Activated T-helper 17 cell treated with anti-CD3 and anti-CD28 coated beads, Interleukin-2, amount 50 U/mL, for 72 hours (primary cell): ENCODE measurements at regions not wholly inside any gene's neighbourhood (a gene's known extent, or its start where the extent isn't known, plus 50 kb on each side); places are given as distances from the start of the nearest gene placed in this dataset.
"Not testable (repeated sequence)": the region's sequence is repeated elsewhere in the genome, so short reads cannot be mapped to it uniquely, and the experiment has no call there.

Experiments used
- ATAC-seq: fragments of 150-1000 bp; cut with Tn5 transposase; replicated peaks from 2 replicates; pipeline ENCODE4 v1.10.0; 2021; ENCODE audit warnings: mild to moderate bottlenecking, moderate library complexity
- H3K27ac Mint-ChIP-seq: one replicate; pipeline ENCODE4 v1.8.0; 2022; ENCODE audit warnings: mixed read lengths
- H3K27me3 Mint-ChIP-seq: one replicate; pipeline ENCODE4 v1.8.0; 2022; ENCODE audit warnings: mixed read lengths
- H3K36me3 Mint-ChIP-seq: one replicate; pipeline ENCODE4 v1.8.0; 2022; ENCODE audit warnings: low read depth, mild to moderate bottlenecking, mixed read lengths
- H3K4me1 Mint-ChIP-seq: one replicate; pipeline ENCODE4 v1.8.0; 2022; ENCODE audit warnings: mixed read lengths
- H3K4me3 Mint-ChIP-seq: one replicate; pipeline ENCODE4 v1.8.0; 2022; ENCODE audit warnings: mild to moderate bottlenecking, mixed read lengths
- H3K9me3 Mint-ChIP-seq: one replicate; pipeline ENCODE4 v1.8.0; 2022; ENCODE audit warnings: mixed read lengths

DNA sequence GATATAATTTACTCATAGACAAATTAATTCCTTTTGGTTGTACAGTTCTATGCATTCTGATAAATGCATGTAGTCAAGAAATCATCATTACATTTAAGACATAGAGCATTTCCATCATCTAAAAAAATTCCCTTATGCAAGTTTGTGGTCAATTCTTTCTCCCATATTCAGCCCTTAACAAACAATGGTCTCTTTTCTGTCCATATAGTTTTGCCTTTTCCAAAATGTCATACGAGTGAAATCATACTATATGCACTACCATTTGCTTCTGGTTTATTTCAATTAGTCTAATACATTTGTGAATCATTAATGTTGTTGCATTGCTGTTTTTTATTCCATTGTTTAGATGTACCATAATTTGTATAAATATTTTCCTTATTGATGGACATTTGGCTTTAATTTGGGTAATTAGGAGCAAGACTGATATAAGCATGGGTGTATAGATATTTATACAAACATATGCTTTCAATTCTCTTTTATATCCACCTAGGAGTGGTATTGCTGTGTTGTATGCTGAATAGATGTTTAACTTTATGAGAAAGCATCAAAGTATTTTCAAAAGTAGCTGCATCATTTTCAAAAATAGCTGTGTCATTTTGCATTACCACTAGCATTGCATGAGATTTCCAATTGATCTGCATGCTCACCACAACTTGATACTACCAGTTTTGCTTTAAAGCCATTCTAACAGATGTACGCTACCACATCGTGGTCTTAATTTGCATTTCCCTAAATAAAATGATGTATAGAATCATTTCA is 397.0 kb upstream of the ADAMTS5 start:
- Mint-ChIP-seq H3K4me1 (no peaks in the 10 kb centered on the region), H3K27me3 (no peaks in the 10 kb centered on the region), H3K36me3 (no peaks in the 10 kb centered on the region), H3K4me3 (no peak overlapping the region), H3K27ac (no peak overlapping the region), H3K9me3 (no peaks in the 10 kb centered on the region)
- ATAC-seq, result no peak

DNA sequence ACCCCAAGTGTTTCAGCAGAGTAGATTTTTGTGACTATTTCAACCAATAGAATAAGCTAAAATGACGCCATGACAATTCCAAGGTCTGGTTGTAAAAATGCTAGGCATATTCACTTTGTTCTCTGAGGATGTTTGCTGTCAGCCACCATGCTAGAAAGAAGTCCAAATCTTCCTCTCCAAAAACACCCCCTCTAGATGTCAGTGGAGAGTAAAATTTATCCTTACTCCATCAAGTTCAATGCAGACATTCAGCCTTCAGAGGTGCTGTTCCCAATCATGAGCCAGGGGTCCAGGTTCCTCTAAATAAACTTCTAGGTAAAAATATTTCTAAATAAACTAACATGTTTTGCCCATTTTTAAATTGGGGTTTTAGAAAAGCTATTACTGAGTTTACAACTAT is 395.4 kb upstream of the ADAMTS5 start:
- Mint-ChIP-seq H3K36me3 (no peaks in the 10 kb centered on the region), H3K4me3 (no peak overlapping the region), H3K27me3 (no peaks in the 10 kb centered on the region), H3K9me3 (peaks cover 11% of the 10 kb centered on the region), H3K27ac (no peak overlapping the region), H3K4me1 (no peaks in the 10 kb centered on the region)
- no peak for ATAC-seq

- no peaks in the 10 kb centered on the region for H3K36me3 Mint-ChIP-seq
- ATAC-seq, result no peak
- H3K9me3 Mint-ChIP-seq, result peaks cover 11% of the 10 kb centered on the region
- no peaks in the 10 kb centered on the region for H3K4me1 Mint-ChIP-seq
- H3K4me3 Mint-ChIP-seq, result no peak overlapping the region
- no peaks in the 10 kb centered on the region for H3K27me3 Mint-ChIP-seq
- no peak overlapping the region for H3K27ac Mint-ChIP-seq
Observed at GRCh38 chr21:27359141-27359540, 392.3 kb upstream of the ADAMTS5 start.

- ATAC-seq, result no peak
- H3K9me3 Mint-ChIP-seq, result peaks cover 12% of the 10 kb centered on the region
Observed at GRCh38 chr21:27352885-27353284, 386.0 kb upstream of the ADAMTS5 start.

DNA sequence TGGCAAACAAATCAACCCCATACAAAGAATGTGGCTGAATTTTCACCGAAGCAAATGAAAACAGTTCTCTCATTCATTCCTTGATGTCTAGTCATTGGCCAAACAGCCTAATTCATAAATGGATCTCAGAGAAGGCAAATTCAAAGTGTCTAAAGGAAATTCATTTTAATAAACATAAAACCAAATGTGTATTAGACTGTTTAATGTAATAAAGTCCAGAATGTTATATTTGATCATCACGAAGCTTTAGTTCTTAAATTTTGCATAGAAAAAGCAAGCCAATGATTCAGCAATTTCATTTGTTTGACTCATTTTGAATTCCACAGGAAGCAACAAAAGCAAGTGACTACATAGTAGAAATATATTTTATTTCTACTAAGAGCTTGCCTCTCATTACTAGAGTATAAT is 379.2 kb upstream of the ADAMTS5 start:
- Mint-ChIP-seq H3K4me3 (no peak overlapping the region), H3K36me3 (no peaks in the 10 kb centered on the region), H3K9me3 (peaks cover 13% of the 10 kb centered on the region), H3K4me1 (no peaks in the 10 kb centered on the region), H3K27ac (no peak overlapping the region), H3K27me3 (no peaks in the 10 kb centered on the region)
- no peak for ATAC-seq

More at GRCh38 chr21:27352885-27353284, 386.0 kb upstream of the ADAMTS5 start:
- Mint-ChIP-seq H3K36me3 (no peaks in the 10 kb centered on the region), H3K4me3 (no peak overlapping the region), H3K4me1 (no peaks in the 10 kb centered on the region), H3K27ac (no peak overlapping the region), H3K27me3 (no peaks in the 10 kb centered on the region)

DNA sequence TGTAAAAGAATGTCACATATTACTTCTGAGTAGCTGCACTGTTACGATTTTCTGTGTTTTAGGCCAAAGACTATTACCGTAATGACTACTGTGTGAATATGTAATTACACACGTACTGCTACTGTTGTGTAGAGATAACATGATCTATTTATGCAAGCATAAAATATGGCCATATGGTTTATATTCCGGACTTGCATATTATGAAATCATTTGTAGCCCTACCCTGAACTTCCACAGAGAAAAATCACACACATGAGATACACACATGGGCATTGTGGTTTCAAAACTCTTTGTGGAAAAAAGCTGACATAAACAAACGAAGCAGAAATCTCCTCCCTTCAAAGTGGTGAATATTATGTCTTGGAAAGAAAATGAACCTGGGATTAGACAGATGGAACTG is 373.0 kb upstream of the ADAMTS5 start:
- Mint-ChIP-seq H3K9me3 (peaks cover 7% of the 10 kb centered on the region), H3K36me3 (no peaks in the 10 kb centered on the region), H3K4me1 (no peaks in the 10 kb centered on the region), H3K27ac (no peak overlapping the region), H3K27me3 (no peaks in the 10 kb centered on the region), H3K4me3 (no peak overlapping the region)
- ATAC-seq, result no peak

DNA sequence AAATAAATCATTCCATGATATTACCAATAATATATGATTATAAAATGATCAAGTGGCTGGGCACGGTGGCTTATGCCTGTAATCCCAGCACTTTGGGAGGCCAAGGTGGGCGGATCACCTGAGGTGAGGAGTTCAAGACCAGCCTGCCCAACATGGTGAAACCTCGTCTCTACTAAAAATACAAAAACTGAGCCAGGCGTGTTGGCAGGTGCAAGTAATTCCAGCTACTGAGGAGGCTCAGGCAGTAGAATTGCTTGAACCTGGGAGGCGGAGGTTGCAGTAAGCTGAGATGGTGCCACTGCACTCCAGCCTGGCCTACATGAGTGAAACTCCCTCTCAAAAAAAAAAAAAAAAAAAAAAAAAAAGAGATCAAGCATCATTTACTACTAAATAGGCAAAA is 371.1 kb upstream of the ADAMTS5 start:
- H3K4me3 Mint-ChIP-seq, H3K4me1 Mint-ChIP-seq, H3K27me3 Mint-ChIP-seq, H3K27ac Mint-ChIP-seq, H3K36me3 Mint-ChIP-seq, ATAC-seq: not testable (repeated sequence)
- H3K9me3 Mint-ChIP-seq, result peaks cover 12% of the 10 kb centered on the region

- no peak overlapping the region for H3K4me3 Mint-ChIP-seq
- H3K4me1 Mint-ChIP-seq, result no peaks in the 10 kb centered on the region
- peaks cover 7% of the 10 kb centered on the region for H3K9me3 Mint-ChIP-seq
- no peaks in the 10 kb centered on the region for H3K27me3 Mint-ChIP-seq
- ATAC-seq, result no peak
- H3K27ac Mint-ChIP-seq, result no peak overlapping the region
- no peaks in the 10 kb centered on the region for H3K36me3 Mint-ChIP-seq
Observed at GRCh38 chr21:27333096-27333495, 366.2 kb upstream of the ADAMTS5 start.

- H3K4me1 Mint-ChIP-seq, result no peaks in the 10 kb centered on the region
- H3K27me3 Mint-ChIP-seq, result no peaks in the 10 kb centered on the region
- no peak overlapping the region for H3K27ac Mint-ChIP-seq
- ATAC-seq, result no peak
- no peak overlapping the region for H3K4me3 Mint-ChIP-seq
- no peaks in the 10 kb centered on the region for H3K36me3 Mint-ChIP-seq
- peaks cover 3% of the 10 kb centered on the region for H3K9me3 Mint-ChIP-seq
Observed at GRCh38 chr21:27329255-27329851, 362.5 kb upstream of the ADAMTS5 start.

GRCh38 chr21:27326301-27326700 is 359.4 kb upstream of the ADAMTS5 start:
- H3K27me3 Mint-ChIP-seq, result no peaks in the 10 kb centered on the region
- H3K36me3 Mint-ChIP-seq, result no peaks in the 10 kb centered on the region
- no peak overlapping the region for H3K4me3 Mint-ChIP-seq
- ATAC-seq, result no peak
- no peak overlapping the region for H3K27ac Mint-ChIP-seq
- no peaks in the 10 kb centered on the region for H3K9me3 Mint-ChIP-seq
- H3K4me1 Mint-ChIP-seq, result no peaks in the 10 kb centered on the region

GRCh38 chr21:27323331-27323730 is 356.4 kb upstream of the ADAMTS5 start:
- ATAC-seq, result no peak
- Mint-ChIP-seq H3K4me1 (no peaks in the 10 kb centered on the region), H3K27me3 (no peaks in the 10 kb centered on the region), H3K36me3 (no peaks in the 10 kb centered on the region), H3K9me3 (peaks cover 3% of the 10 kb centered on the region), H3K4me3 (no peak overlapping the region), H3K27ac (no peak overlapping the region)

DNA sequence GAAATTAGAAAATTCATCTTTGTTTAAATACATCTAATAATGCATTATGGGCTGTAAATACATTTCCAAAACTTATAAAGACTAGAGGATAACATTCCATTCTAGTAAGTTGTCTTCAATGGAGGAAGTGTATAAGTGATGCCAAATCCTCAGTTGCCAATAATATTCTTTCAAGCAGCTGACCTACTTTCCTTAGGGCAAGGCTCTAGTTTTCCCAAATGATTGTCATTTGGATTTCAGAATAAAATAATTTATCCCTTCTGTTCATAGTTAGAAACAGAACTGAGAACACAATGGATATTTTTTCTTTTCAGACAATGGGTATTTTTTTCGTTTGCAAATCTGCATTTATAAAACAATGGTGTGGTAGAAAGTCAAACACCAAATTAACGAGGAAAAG is 354.9 kb upstream of the ADAMTS5 start:
- Mint-ChIP-seq H3K4me3 (no peak overlapping the region), H3K27me3 (no peaks in the 10 kb centered on the region), H3K9me3 (peaks cover 3% of the 10 kb centered on the region), H3K36me3 (no peaks in the 10 kb centered on the region), H3K4me1 (no peaks in the 10 kb centered on the region), H3K27ac (no peak overlapping the region)
- ATAC-seq, result no peak

GRCh38 chr21:27320868-27321267 is 354.0 kb upstream of the ADAMTS5 start:
- Mint-ChIP-seq H3K9me3 (peaks cover 8% of the 10 kb centered on the region), H3K27ac (no peak overlapping the region), H3K36me3 (no peaks in the 10 kb centered on the region), H3K27me3 (no peaks in the 10 kb centered on the region), H3K4me3 (no peak overlapping the region), H3K4me1 (no peaks in the 10 kb centered on the region)
- no peak for ATAC-seq

GRCh38 chr21:27317601-27318000 is 350.7 kb upstream of the ADAMTS5 start:
- not testable (repeated sequence) for H3K27ac Mint-ChIP-seq, H3K36me3 Mint-ChIP-seq, H3K4me1 Mint-ChIP-seq, H3K27me3 Mint-ChIP-seq, H3K4me3 Mint-ChIP-seq, ATAC-seq
- peaks cover 17% of the 10 kb centered on the region for H3K9me3 Mint-ChIP-seq

- no peak overlapping the region for H3K27ac Mint-ChIP-seq
- H3K9me3 Mint-ChIP-seq, result peaks cover 23% of the 10 kb centered on the region
- no peak overlapping the region for H3K4me3 Mint-ChIP-seq
- no peaks in the 10 kb centered on the region for H3K4me1 Mint-ChIP-seq
- H3K27me3 Mint-ChIP-seq, result no peaks in the 10 kb centered on the region
- no peak for ATAC-seq
- H3K36me3 Mint-ChIP-seq, result no peaks in the 10 kb centered on the region
Observed at GRCh38 chr21:27315373-27315772, 348.5 kb upstream of the ADAMTS5 start.
